Upper lobe of right lung (tissue), 1 donor: ENCODE measurements at regions not wholly inside any gene's neighbourhood (a gene's known extent, or its start where the extent isn't known, plus 50 kb on each side); places are given as distances from the start of the nearest gene placed in this dataset.

Experiments used
- ATAC-seq: fragments of 200-7000 bp; cut with Tn5 transposase; one replicate; pipeline ENCODE4 v1.9.1; 2020; ENCODE audit warnings: mild to moderate bottlenecking, moderate library complexity
- DNase-seq: peaks from one replicate; pipeline ENCODE4 v3.0.0-alpha.2; 2020
- H3K27ac ChIP-seq: fragments of 200-600 bp; one replicate; pipeline ENCODE4 v1.8.0; 2022
- H3K27me3 ChIP-seq: fragments of 200-600 bp; one replicate; pipeline ENCODE4 v1.8.0; 2022; ENCODE audit warnings: mild to moderate bottlenecking
- H3K36me3 ChIP-seq: fragments of 200-600 bp; one replicate; pipeline ENCODE4 v1.8.0; 2022
- H3K4me1 ChIP-seq: fragments of 200-600 bp; one replicate; pipeline ENCODE4 v1.8.0; 2022
- H3K4me3 ChIP-seq: fragments of 200-600 bp; one replicate; pipeline ENCODE4 v1.8.0; 2022; ENCODE audit warnings: mild to moderate bottlenecking
- H3K9me3 ChIP-seq: fragments of 200-600 bp; one replicate; pipeline ENCODE4 v1.8.0; 2022
- CTCF ChIP-seq: fragments of 200-600 bp; IDR thresholded peaks from one replicate; pipeline ENCODE4 v1.8.0; 2022; ENCODE audit warnings: antibody characterized with exemption
- intact Hi-C: fragments of 100-400 bp; cut with DNase I; formaldehyde crosslinking; loops from one replicate; pipeline ENCODE4 v1.11.0; 2022
- donor health status: DM: no; HTN: yes; CAD: no; lungs with severe emphysema.

GRCh38 chr5:152584103-152584502, 179.0 kb upstream of the NMUR2 start:
- DNase-seq, result no peak
- intact Hi-C loops, result no loop called here
- H3K36me3 ChIP-seq, result no peaks in the 10 kb centered on the region
- TF ChIP-seq CTCF, result no peak
- no peaks in the 10 kb centered on the region for H3K4me1 ChIP-seq
- no peaks in the 10 kb centered on the region for H3K27me3 ChIP-seq
- H3K9me3 ChIP-seq, result no peaks in the 10 kb centered on the region
- H3K27ac ChIP-seq, result no peak overlapping the region
- no peak for ATAC-seq
- no peak overlapping the region for H3K4me3 ChIP-seq

DNA sequence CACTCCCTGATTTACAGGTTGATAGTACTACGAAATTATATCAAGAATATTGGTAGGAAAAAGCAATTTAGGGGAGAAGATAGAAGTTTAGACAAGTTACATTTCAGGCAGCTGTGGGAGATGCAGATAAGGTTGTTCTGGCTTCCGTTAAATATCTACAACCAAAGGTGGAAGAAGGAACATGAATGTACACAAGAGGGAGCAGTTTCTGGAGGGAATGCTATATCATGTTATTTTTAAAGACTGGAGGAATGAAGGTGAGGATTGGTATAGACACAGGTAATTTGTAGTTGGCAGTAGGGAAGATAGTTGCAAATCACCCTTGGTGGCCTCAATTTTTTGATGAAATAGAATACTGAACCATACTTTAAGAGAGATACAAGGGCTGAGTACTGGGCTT, 187.3 kb upstream of the NMUR2 start:
- H3K4me3 ChIP-seq, result no peak overlapping the region

GRCh38 chr5:152593388-152593787, 188.3 kb upstream of the NMUR2 start:
- ATAC-seq (no peak), DNase-seq (no peak)
- Histone ChIP-seq H3K4me3 (no peak overlapping the region), H3K27me3 (no peaks in the 10 kb centered on the region), H3K36me3 (no peaks in the 10 kb centered on the region), H3K9me3 (no peaks in the 10 kb centered on the region), H3K27ac (no peak overlapping the region), H3K4me1 (no peaks in the 10 kb centered on the region)
- TF ChIP-seq CTCF, result no peak
- intact Hi-C loops, result no loop called here

More for the DNA sequence above, 187.3 kb upstream of the NMUR2 start:
- no peak for TF ChIP-seq CTCF
- Histone ChIP-seq H3K27me3 (no peaks in the 10 kb centered on the region), H3K9me3 (no peaks in the 10 kb centered on the region), H3K4me1 (no peaks in the 10 kb centered on the region), H3K27ac (no peak overlapping the region), H3K36me3 (no peaks in the 10 kb centered on the region)
- DNase-seq, result no peak
- no peak for ATAC-seq
- intact Hi-C loops, result no loop called here

DNA sequence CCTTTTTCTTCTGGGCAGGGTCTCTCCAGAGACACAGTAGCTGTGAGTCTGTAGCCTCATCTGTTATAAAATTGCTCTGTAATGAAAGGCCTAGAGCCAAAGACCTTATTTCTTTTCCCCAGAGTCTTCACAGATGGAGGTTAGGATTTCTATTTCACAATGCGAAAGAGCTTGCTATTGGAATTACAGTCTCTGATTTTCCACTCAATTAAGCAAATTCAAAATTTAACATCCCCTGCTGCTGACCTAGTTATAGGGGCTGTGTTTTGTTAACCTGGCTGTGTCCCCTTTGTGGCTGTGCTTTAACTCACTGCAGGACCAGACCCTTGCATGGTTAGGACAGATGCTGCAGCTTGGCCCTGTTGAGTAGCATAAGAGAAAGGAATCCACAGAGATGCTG, 190.3 kb upstream of the NMUR2 start:
- intact Hi-C loops, result no loop called here
- TF ChIP-seq CTCF, result no peak
- Histone ChIP-seq H3K9me3 (no peaks in the 10 kb centered on the region), H3K4me3 (no peak overlapping the region), H3K4me1 (no peaks in the 10 kb centered on the region), H3K27me3 (no peaks in the 10 kb centered on the region), H3K36me3 (no peaks in the 10 kb centered on the region), H3K27ac (no peak overlapping the region)
- ATAC-seq (no peak), DNase-seq (no peak)

GRCh38 chr5:152599096-152599495, 194.0 kb upstream of the NMUR2 start:
- Histone ChIP-seq H3K36me3 (no peaks in the 10 kb centered on the region), H3K27me3 (no peaks in the 10 kb centered on the region), H3K4me1 (no peaks in the 10 kb centered on the region), H3K4me3 (no peak overlapping the region), H3K27ac (no peak overlapping the region), H3K9me3 (no peaks in the 10 kb centered on the region)
- DNase-seq (no peak), ATAC-seq (no peak)
- intact Hi-C loops, result no loop called here
- no peak for TF ChIP-seq CTCF
